IMR-90 (cell line): ENCODE measurements at regions not wholly inside any gene's neighbourhood (a gene's known extent, or its start where the extent isn't known, plus 50 kb on each side); places are given as distances from the start of the nearest gene placed in this dataset.

Source experiments
- ATAC-seq: fragments of 200-7000 bp; cut with Tn5 transposase; 2 replicates; pipeline ENCODE4 v1.9.1; 2020; ENCODE audit warnings: low read depth, mild to moderate bottlenecking, moderate library complexity
- BruUV-seq: library from RNA; stranded (reverse); fragments of 400-500 nt; replicated peaks from 2 replicates; lab custom pipeline; 2021; lab: Mats Ljungman, UMichigan
- CTCF ChIA-PET: fragments of 300-600 bp; formaldehyde crosslinking; extraction: SDS; loops from one replicate; lab custom pipeline; 2021; ENCODE audit warnings: antibody characterized with exemption; lab: Yijun Ruan, JAX
- POLR2A ChIA-PET: fragments of 300-600 bp; sonication (Branson Sonifier 250); formaldehyde crosslinking; loops from one replicate; lab custom pipeline; 2022; ENCODE audit warnings: antibody characterized with exemption; ENCODE audit not compliant: unreplicated experiment; lab: Charles Lee
- DNase-seq: peaks from one replicate; pipeline ENCODE4 v3.0.0; 2013
- H2AFZ ChIP-seq: replicated peaks from 2 replicates; pipeline ENCODE3; 2013; ENCODE audit warnings: low read length, mild to moderate bottlenecking; ENCODE audit not compliant: poor library complexity
- H2AK5ac ChIP-seq: 2 replicates; pipeline ENCODE4 v1.6.1; 2013; ENCODE audit warnings: low read depth, low read length, inconsistent platforms
- H2AK9ac ChIP-seq: replicated peaks from 2 replicates; pipeline ENCODE3; 2013; ENCODE audit warnings: mild to moderate bottlenecking, low read depth, low read length, moderate library complexity; ENCODE audit not compliant: poor library complexity
- H2BK120ac ChIP-seq: 2 replicates; pipeline ENCODE4 v1.6.1; 2013; ENCODE audit warnings: low read depth, low read length, inconsistent platforms
- H2BK15ac ChIP-seq: 3 replicates; pipeline ENCODE4 v1.6.1; 2013; ENCODE audit warnings: low read depth, low read length, inconsistent platforms
- H2BK20ac ChIP-seq: 2 replicates; pipeline ENCODE4 v1.6.1; 2013; ENCODE audit warnings: low read depth, mild to moderate bottlenecking, inconsistent platforms, low read length, moderate library complexity
- H2BK5ac ChIP-seq: 2 replicates; pipeline ENCODE4 v1.6.1; 2013; ENCODE audit warnings: mild to moderate bottlenecking, low read depth, low read length, inconsistent platforms; ENCODE audit not compliant: poor library complexity, severe bottlenecking
- H3K14ac ChIP-seq: replicated peaks from 2 replicates; pipeline ENCODE4 v1.6.1; 2013; ENCODE audit warnings: low read depth, low read length, inconsistent platforms
- H3K18ac ChIP-seq: 2 replicates; pipeline ENCODE4 v1.6.1; 2013; ENCODE audit warnings: low read depth, low read length, control low read depth
- H3K23ac ChIP-seq: 2 replicates; pipeline ENCODE4 v1.6.1; 2013; ENCODE audit warnings: low read depth, low read length, inconsistent platforms
- H3K27ac ChIP-seq: 2 replicates; pipeline ENCODE4 v1.5.1; 2013; ENCODE audit warnings: mild to moderate bottlenecking, control low read depth, low read length; ENCODE audit not compliant: insufficient read depth
- H3K27me3 ChIP-seq: 2 replicates; pipeline ENCODE4 v1.6.1; 2013; ENCODE audit warnings: low read length; ENCODE audit not compliant: control insufficient read depth, insufficient read depth
- H3K36me3 ChIP-seq: 2 replicates; pipeline ENCODE4 v1.6.1; 2013; ENCODE audit warnings: low read length, mixed read lengths; ENCODE audit not compliant: control insufficient read depth, insufficient read depth
- H3K4ac ChIP-seq: 2 replicates; pipeline ENCODE4 v1.6.1; 2013; ENCODE audit warnings: low read depth, low read length, inconsistent platforms
- H3K4me1 ChIP-seq: 2 replicates; pipeline ENCODE4 v1.6.1; 2013; ENCODE audit warnings: low read length, mixed read lengths; ENCODE audit not compliant: control insufficient read depth, insufficient read depth
- H3K4me2 ChIP-seq: 2 replicates; pipeline ENCODE4 v1.6.1; 2013; ENCODE audit warnings: low read depth, mild to moderate bottlenecking, control low read depth, low read length, moderate library complexity
- H3K4me3 ChIP-seq: 2 replicates; pipeline ENCODE4 v1.5.1; 2013; ENCODE audit warnings: low read depth, mild to moderate bottlenecking, control low read depth, low read length, moderate library complexity; ENCODE audit not compliant: insufficient read depth
- H3K56ac ChIP-seq: 2 replicates; pipeline ENCODE4 v1.6.1; 2013; ENCODE audit warnings: low read length, inconsistent platforms; ENCODE audit not compliant: insufficient read depth; ENCODE audit errors: extremely low read depth
- H3K79me1 ChIP-seq, 2 experiments: 2 replicates each; pipeline ENCODE4 v1.6.1; 2013; ENCODE audit warnings: low read length in 2 of 2, inconsistent platforms in 1 of 2, low read depth in 1 of 2
- H3K9ac ChIP-seq: 2 replicates; pipeline ENCODE4 v1.6.1; 2013; ENCODE audit warnings: low read depth, low read length, control low read depth
- H3K9me1 ChIP-seq: 2 replicates; pipeline ENCODE4 v1.6.1; 2013; ENCODE audit warnings: low read length, inconsistent platforms; ENCODE audit not compliant: insufficient read depth
- H3K9me3 ChIP-seq: 2 replicates; pipeline ENCODE4 v1.6.1; 2013; ENCODE audit warnings: low read length; ENCODE audit not compliant: control insufficient read depth, insufficient read depth
- H4K20me1 ChIP-seq: 2 replicates; pipeline ENCODE4 v1.6.1; 2013; ENCODE audit warnings: low read length, inconsistent platforms; ENCODE audit not compliant: insufficient read depth
- H4K5ac ChIP-seq: 2 replicates; pipeline ENCODE4 v1.6.1; 2013; ENCODE audit warnings: mild to moderate bottlenecking, low read depth, low read length, control low read depth
- H4K8ac ChIP-seq, 2 experiments: 2 replicates each; pipeline ENCODE4 v1.6.1; 2013; ENCODE audit warnings: low read depth in 2 of 2, low read length in 2 of 2, control low read depth in 1 of 2, inconsistent platforms in 1 of 2
- H4K91ac ChIP-seq: 2 replicates; pipeline ENCODE4 v1.6.1; 2013; ENCODE audit warnings: low read depth, low read length, inconsistent platforms; ENCODE audit not compliant: insufficient read depth
- BHLHE40 ChIP-seq: fragments of 150-350 bp; IDR thresholded peaks from 2 replicates; pipeline ENCODE4 v1.6.1; 2016; ENCODE audit warnings: mild to moderate bottlenecking, low read depth, low read length
- CEBPB ChIP-seq: IDR thresholded peaks from 2 replicates; pipeline ENCODE4 v1.6.1; 2012; ENCODE audit warnings: low read depth, low read length, improper control_type of control experiment
- CTCF ChIP-seq: conservative IDR thresholded peaks from 2 replicates; pipeline ENCODE4 v1.5.1; 2012; ENCODE audit warnings: mild to moderate bottlenecking, low read depth, low read length, improper control_type of control experiment
- ELK1 ChIP-seq: fragments of 150-350 bp; IDR thresholded peaks from 2 replicates; pipeline ENCODE4 v1.6.1; 2016; ENCODE audit warnings: low read depth, mild to moderate bottlenecking, low read length, moderate library complexity, borderline replicate concordance
- FOS ChIP-seq: fragments of 150-350 bp; IDR thresholded peaks from 2 replicates; pipeline ENCODE4 v1.6.1; 2016; ENCODE audit warnings: low read depth, low read length
- MAFK ChIP-seq: IDR thresholded peaks from 2 replicates; pipeline ENCODE4 v1.6.1; 2012; ENCODE audit warnings: low read depth, low read length, improper control_type of control experiment
- NFE2L2 ChIP-seq: fragments of 150-350 bp; IDR thresholded peaks from 2 replicates; pipeline ENCODE4 v1.6.1; 2016; ENCODE audit warnings: low read depth, mild to moderate bottlenecking, low read length
- POLR2A ChIP-seq: IDR thresholded peaks from 2 replicates; pipeline ENCODE4 v1.6.1; 2012; ENCODE audit warnings: mild to moderate bottlenecking, low read depth, low read length
- RAD21 ChIP-seq: IDR thresholded peaks from 2 replicates; pipeline ENCODE4 v1.6.1; 2012; ENCODE audit warnings: low read length, improper control_type of control experiment
- RCOR1 ChIP-seq: IDR thresholded peaks from 2 replicates; pipeline ENCODE4 v1.6.1; 2012; ENCODE audit warnings: mild to moderate bottlenecking, low read length, improper control_type of control experiment; ENCODE audit not compliant: insufficient replicate concordance
- RFX5 ChIP-seq: IDR thresholded peaks from 2 replicates; pipeline ENCODE4 v1.8.0; 2012; ENCODE audit warnings: low read depth, mild to moderate bottlenecking, low read length, moderate library complexity
- SMC3 ChIP-seq: fragments of 150-350 bp; IDR thresholded peaks from 2 replicates; pipeline ENCODE4 v1.6.1; 2016; ENCODE audit warnings: low read depth, mild to moderate bottlenecking, antibody characterized with exemption, low read length, moderate library complexity
- USF2 ChIP-seq: fragments of 150-350 bp; IDR thresholded peaks from 2 replicates; pipeline ENCODE4 v1.6.1; 2017; ENCODE audit warnings: mild to moderate bottlenecking, antibody characterized with exemption, low read length, low read depth
- WGBS, 2 experiments: methylation state at CpG; one replicate each; pipeline versions ENCODE4 v1.1.5 to v1.1.7; 2013; ENCODE audit warnings: missing lambda C conversion rate in 2 of 2; ENCODE audit not compliant: insufficient read length in 1 of 2; ENCODE audit errors: extremely low coverage in 2 of 2; 5-methylcytosine and 5-hydroxymethylcytosine counted together
- dilution Hi-C: fragments of 300-500 bp; cut with HindIII; formaldehyde crosslinking; loops from one replicate; pipeline ENCODE4 v1.14.3; 2018; ENCODE audit warnings: low sequenced_read_pairs; ENCODE audit not compliant: unreplicated experiment
- in situ Hi-C: fragments of 300-500 bp; cut with MboI; formaldehyde crosslinking; loops from 3 replicates; pipeline ENCODE4 v1.14.3; 2019; ENCODE audit warnings: low sequenced_read_pairs, inconsistent platforms, mixed read lengths
- intact Hi-C: fragments of 100-400 bp; cut with micrococcal nuclease; formaldehyde crosslinking; loops from 2 replicates; pipeline ENCODE4 v1.10.0; 2022

GRCh38 chr1:101162736-101163735 is 73.8 kb upstream of the S1PR1 start (continued):
- no peak for TF ChIP-seq NFE2L2
- TF ChIP-seq POLR2A, result no peak

DNA sequence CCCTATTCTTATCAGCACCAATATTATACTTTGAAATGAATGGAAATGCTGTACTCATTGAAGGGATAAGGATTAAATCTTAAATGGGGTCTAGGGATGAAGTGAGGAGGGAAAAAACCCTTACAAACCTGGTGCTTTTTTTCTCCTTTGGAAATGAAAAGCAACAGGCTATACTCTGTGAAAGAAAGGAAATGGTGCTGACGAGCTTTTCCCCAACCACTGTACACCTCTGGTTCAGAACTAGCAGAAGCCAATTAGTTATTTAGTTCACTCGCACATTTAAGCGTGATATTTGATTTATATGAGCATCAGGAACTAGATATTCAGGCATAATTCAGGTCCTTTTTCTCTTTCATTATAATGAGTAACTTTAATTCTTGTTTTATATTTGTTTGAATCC is 74.5 kb upstream of the S1PR1 start:
- H3K4me2 ChIP-seq, result no peak overlapping the region
- BruUV-seq, result no TSS peak
- POLR2A ChIA-PET, result no interaction called here
- TF ChIP-seq MAFK (no peak), CEBPB (no peak), BHLHE40 (no peak), RFX5 (no peak), ELK1 (no peak), USF2 (no peak), RCOR1 (no peak), SMC3 (no peak), RAD21 (no peak), CTCF (no peak), FOS (no peak), POLR2A (no peak)

More for the DNA sequence above, 74.5 kb upstream of the S1PR1 start:
- Histone ChIP-seq H2BK120ac (no peak overlapping the region), H3K27me3 (no peaks in the 10 kb centered on the region), H2BK5ac (no peak overlapping the region), H3K4ac (no peak overlapping the region), H3K9me3 (no peaks in the 10 kb centered on the region), H2BK15ac (no peak overlapping the region), H3K56ac (no peak overlapping the region), H4K20me1 (no peaks in the 10 kb centered on the region), H4K8ac (no peak overlapping the region), H3K4me3 (no peak overlapping the region), H2BK20ac (no peak overlapping the region), H4K5ac (no peak overlapping the region), H3K79me1 (no peaks in the 10 kb centered on the region), H3K36me3 (no peaks in the 10 kb centered on the region), H3K9ac (no peak overlapping the region), H4K91ac (no peak overlapping the region), H2AK5ac (no peak overlapping the region), H2AFZ (no peak overlapping the region), H3K27ac (no peak overlapping the region), H3K9me1 (no peaks in the 10 kb centered on the region), H2AK9ac (no peak overlapping the region), H3K4me1 (peaks cover 3% of the 10 kb centered on the region; the same call in 1 of the 2 replicates), H3K18ac (no peak overlapping the region), H3K23ac (no peak overlapping the region), H3K14ac (no peak overlapping the region)
- intact Hi-C loops, result no loop called here
- CTCF ChIA-PET, result no interaction called here
- DNase-seq (no peak), ATAC-seq (no peak)
- in situ Hi-C loops, result no loop called here
- no CpG with 5 or more reads among the region's 3 CpGs for WGBS, 2 experiments
- dilution Hi-C loops, result no loop called here
